ENCODE measurements at regions not wholly inside any gene's neighbourhood (a gene's known extent, or its start where the extent isn't known, plus 50 kb on each side); places are given as distances from the start of the nearest gene placed in this dataset.

DNA sequence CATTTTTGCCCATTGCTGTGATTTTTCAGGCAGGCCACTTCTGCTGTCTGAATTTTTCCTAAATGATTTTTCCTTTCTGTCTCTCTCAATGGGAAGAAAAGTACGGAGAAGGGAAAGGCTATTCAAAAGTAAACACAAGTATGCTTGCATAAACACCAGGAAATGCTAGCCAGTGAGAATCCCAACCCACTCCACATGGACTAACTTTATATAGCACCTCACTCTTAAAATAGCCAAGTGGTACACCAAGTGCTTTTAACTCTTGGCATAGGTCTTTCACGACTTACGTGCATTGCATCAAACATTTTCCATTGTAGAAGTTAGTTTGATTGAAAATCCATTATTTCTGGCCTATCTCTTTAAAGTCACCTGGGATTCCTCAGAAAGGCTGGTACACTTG, 178.9 kb upstream of the SPANXN1 start:
- ChIA-PET POLR2A (ENCODE audit: unreplicated experiment) (no interaction called here), CTCF (no interaction called here)
- no peak overlapping the region for H3K14ac ChIP-seq (replicated peaks; ENCODE audit: low read depth, low read length)
- no peak overlapping the region for H2BK5ac ChIP-seq (ENCODE audit: low read depth, low read length, poor library complexity, severe bottlenecking)
- peaks cover 5% of the 10 kb centered on the region; the same call in 1 of the 2 replicates for H3K9me3 ChIP-seq (ENCODE audit: control insufficient read depth, insufficient read depth, low read length)
- DNase-seq: no peak
- intact Hi-C loops (cut with micrococcal nuclease) (no loop called here), dilution Hi-C loops (cut with HindIII; ENCODE audit: low sequenced_read_pairs, unreplicated experiment) (no loop called here), in situ Hi-C loops (cut with MboI; ENCODE audit: low sequenced_read_pairs) (no loop called here)
- H3K27ac ChIP-seq (ENCODE audit: insufficient read depth, low read length): no peak overlapping the region
- H2AK5ac ChIP-seq (ENCODE audit: low read depth, low read length): no peak overlapping the region
- H3K23ac ChIP-seq (ENCODE audit: low read depth, low read length): no peak overlapping the region
- no peaks in the 10 kb centered on the region for H3K36me3 ChIP-seq (ENCODE audit: control insufficient read depth, insufficient read depth, low read length)
- TF ChIP-seq FOS (IDR thresholded peaks at IDR 0.05; ENCODE audit: low read depth, low read length): no peak
- TF ChIP-seq RFX5 (IDR thresholded peaks at IDR 0.05; ENCODE audit: low read depth, low read length): no peak
- TF ChIP-seq, protein P1, sequence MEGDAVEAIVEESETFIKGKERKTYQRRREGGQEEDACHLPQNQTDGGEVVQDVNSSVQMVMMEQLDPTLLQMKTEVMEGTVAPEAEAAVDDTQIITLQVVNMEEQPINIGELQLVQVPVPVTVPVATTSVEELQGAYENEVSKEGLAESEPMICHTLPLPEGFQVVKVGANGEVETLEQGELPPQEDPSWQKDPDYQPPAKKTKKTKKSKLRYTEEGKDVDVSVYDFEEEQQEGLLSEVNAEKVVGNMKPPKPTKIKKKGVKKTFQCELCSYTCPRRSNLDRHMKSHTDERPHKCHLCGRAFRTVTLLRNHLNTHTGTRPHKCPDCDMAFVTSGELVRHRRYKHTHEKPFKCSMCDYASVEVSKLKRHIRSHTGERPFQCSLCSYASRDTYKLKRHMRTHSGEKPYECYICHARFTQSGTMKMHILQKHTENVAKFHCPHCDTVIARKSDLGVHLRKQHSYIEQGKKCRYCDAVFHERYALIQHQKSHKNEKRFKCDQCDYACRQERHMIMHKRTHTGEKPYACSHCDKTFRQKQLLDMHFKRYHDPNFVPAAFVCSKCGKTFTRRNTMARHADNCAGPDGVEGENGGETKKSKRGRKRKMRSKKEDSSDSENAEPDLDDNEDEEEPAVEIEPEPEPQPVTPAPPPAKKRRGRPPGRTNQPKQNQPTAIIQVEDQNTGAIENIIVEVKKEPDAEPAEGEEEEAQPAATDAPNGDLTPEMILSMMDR (conservative IDR thresholded peaks at IDR 0.05; ENCODE audit: low read depth, low read length): no peak
- TF ChIP-seq POLR2A (IDR thresholded peaks at IDR 0.05; ENCODE audit: low read depth, low read length): no peak
- TF ChIP-seq CHD1 (IDR thresholded peaks at IDR 0.05; ENCODE audit: low read depth, low read length): no peak
- no peak for TF ChIP-seq MAZ (IDR thresholded peaks at IDR 0.05; ENCODE audit: borderline replicate concordance, low read depth, low read length)
- TF ChIP-seq CEBPB (IDR thresholded peaks at IDR 0.05; ENCODE audit: low read depth, low read length): no peak
- no peak for TF ChIP-seq BHLHE40 (IDR thresholded peaks at IDR 0.05; ENCODE audit: low read depth, low read length)
- TF ChIP-seq, protein P2, sequence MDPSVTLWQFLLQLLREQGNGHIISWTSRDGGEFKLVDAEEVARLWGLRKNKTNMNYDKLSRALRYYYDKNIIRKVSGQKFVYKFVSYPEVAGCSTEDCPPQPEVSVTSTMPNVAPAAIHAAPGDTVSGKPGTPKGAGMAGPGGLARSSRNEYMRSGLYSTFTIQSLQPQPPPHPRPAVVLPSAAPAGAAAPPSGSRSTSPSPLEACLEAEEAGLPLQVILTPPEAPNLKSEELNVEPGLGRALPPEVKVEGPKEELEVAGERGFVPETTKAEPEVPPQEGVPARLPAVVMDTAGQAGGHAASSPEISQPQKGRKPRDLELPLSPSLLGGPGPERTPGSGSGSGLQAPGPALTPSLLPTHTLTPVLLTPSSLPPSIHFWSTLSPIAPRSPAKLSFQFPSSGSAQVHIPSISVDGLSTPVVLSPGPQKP (IDR thresholded peaks at IDR 0.05; ENCODE audit: borderline replicate concordance, low read depth, low read length): no peak
- TF ChIP-seq MXI1 (IDR thresholded peaks at IDR 0.05; ENCODE audit: borderline replicate concordance, low read depth, low read length): no peak
- TF ChIP-seq, protein P3, sequence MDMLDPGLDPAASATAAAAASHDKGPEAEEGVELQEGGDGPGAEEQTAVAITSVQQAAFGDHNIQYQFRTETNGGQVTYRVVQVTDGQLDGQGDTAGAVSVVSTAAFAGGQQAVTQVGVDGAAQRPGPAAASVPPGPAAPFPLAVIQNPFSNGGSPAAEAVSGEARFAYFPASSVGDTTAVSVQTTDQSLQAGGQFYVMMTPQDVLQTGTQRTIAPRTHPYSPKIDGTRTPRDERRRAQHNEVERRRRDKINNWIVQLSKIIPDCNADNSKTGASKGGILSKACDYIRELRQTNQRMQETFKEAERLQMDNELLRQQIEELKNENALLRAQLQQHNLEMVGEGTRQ (IDR thresholded peaks at IDR 0.05; ENCODE audit: low read depth, low read length): no peak
- no peak for TF ChIP-seq RCOR1 (IDR thresholded peaks at IDR 0.05; ENCODE audit: insufficient replicate concordance, low read length)
- TF ChIP-seq RAD21 (IDR thresholded peaks at IDR 0.05; ENCODE audit: low read length): no peak
- TF ChIP-seq MAFK (IDR thresholded peaks at IDR 0.05; ENCODE audit: low read depth, low read length): no peak
- no peak for TF ChIP-seq NFE2L2 (IDR thresholded peaks at IDR 0.05; ENCODE audit: low read depth, low read length)
- no peak for TF ChIP-seq SMC3 (IDR thresholded peaks at IDR 0.05; ENCODE audit: low read depth, low read length)
- H2AFZ ChIP-seq (replicated peaks; ENCODE audit: low read length, poor library complexity): no peak overlapping the region
- no peaks in the 10 kb centered on the region for H4K20me1 ChIP-seq (ENCODE audit: insufficient read depth, low read length)
- no peaks in the 10 kb centered on the region for H3K27me3 ChIP-seq (ENCODE audit: control insufficient read depth, insufficient read depth, low read length)
- no peak overlapping the region for H2BK20ac ChIP-seq (ENCODE audit: low read depth, low read length)
- no TSS peak for BruUV-seq (replicated peaks)
- H3K18ac ChIP-seq (ENCODE audit: low read depth, low read length): no peak overlapping the region
- no peak overlapping the region for H4K8ac ChIP-seq (ENCODE audit: low read depth in 2 of 2, low read length in 2 of 2)
- no peak overlapping the region for H3K4me3 ChIP-seq (ENCODE audit: insufficient read depth, low read depth, low read length)
- no peaks in the 10 kb centered on the region for H3K9me1 ChIP-seq (ENCODE audit: insufficient read depth, low read length)
- ATAC-seq (ENCODE audit: low read depth): no peak
- no peak overlapping the region for H3K4me2 ChIP-seq (ENCODE audit: low read depth, low read length)
- H3K9ac ChIP-seq (ENCODE audit: low read depth, low read length): no peak overlapping the region
- H3K79me1 ChIP-seq (ENCODE audit: low read depth in 1 of 2, low read length in 2 of 2): no peaks in the 10 kb centered on the region
- H4K5ac ChIP-seq (ENCODE audit: low read depth, low read length): no peak overlapping the region
- no peaks in the 10 kb centered on the region for H3K4me1 ChIP-seq (ENCODE audit: control insufficient read depth, insufficient read depth, low read length)
- WGBS, 2 experiments (ENCODE audit: extremely low coverage in 2 of 2, insufficient read length in 1 of 2): no CpG with 5 or more reads among the region's 3 CpGs
- H2BK15ac ChIP-seq (ENCODE audit: low read depth, low read length): no peak overlapping the region
- no peak overlapping the region for H3K56ac ChIP-seq (ENCODE audit: extremely low read depth, insufficient read depth, low read length)
- no peak overlapping the region for H3K4ac ChIP-seq (ENCODE audit: low read depth, low read length)
- H2AK9ac ChIP-seq (replicated peaks; ENCODE audit: low read depth, low read length, poor library complexity): no peak overlapping the region
- no peak overlapping the region for H2BK120ac ChIP-seq (ENCODE audit: low read depth, low read length)
- H4K91ac ChIP-seq (ENCODE audit: insufficient read depth, low read depth, low read length): no peak overlapping the region

Measured in IMR-90 (cell line).